ENCODE measurements at regions not wholly inside any gene's neighbourhood (a gene's known extent, or its start where the extent isn't known, plus 50 kb on each side); places are given as distances from the start of the nearest gene placed in this dataset.

GRCh38 chr3:17911986-17912760 is 169.7 kb upstream of the TBC1D5 start:
- no peaks in the 10 kb centered on the region for H3K9me3 ChIP-seq
- H3K4me3 ChIP-seq, result no peak overlapping the region
- no peak for DNase-seq
- TF ChIP-seq POLR2AphosphoS5 (IDR thresholded peaks at IDR 0.05) (no peak), EP300 (IDR thresholded peaks at IDR 0.05) (no peak), CTCF (IDR thresholded peaks at IDR 0.05) (no peak)
- H3K27me3 ChIP-seq, result no peaks in the 10 kb centered on the region
- 30 to 35% methylated on average over 8 of the region's 8 CpGs for WGBS, 2 donors
- no peak overlapping the region for H3K27ac ChIP-seq
- H3K4me1 ChIP-seq, result no peaks in the 10 kb centered on the region
- no peaks in the 10 kb centered on the region for H3K36me3 ChIP-seq
- ATAC-seq (ENCODE audit: low FRiP score in 2 of 2), result no peak

DNA sequence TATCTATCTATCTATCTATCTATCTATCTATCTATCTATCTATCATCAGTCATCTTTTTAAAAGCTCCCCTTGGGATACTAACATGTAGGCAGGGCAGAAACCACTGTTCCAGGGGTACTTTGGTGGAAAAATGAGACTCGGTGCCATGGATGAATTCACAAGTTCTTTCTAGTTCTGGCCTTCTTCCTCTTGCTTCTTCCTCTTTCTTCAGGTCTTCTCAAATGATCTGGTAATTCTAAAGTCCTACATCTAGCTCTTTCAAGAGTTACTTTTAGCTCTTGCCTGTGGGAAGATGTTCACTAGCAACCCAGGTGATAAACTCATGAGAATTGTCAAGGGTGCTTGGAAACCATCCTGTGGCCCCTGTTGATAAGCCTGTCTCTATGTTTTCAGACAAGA is 168.5 kb upstream of the TBC1D5 start:
- no peaks in the 10 kb centered on the region for H3K4me1 ChIP-seq
- no peak overlapping the region for H3K27ac ChIP-seq
- no peaks in the 10 kb centered on the region for H3K27me3 ChIP-seq
- no peak overlapping the region for H3K4me3 ChIP-seq
- H3K9me3 ChIP-seq, result no peaks in the 10 kb centered on the region
- 27 to 74% methylated on average over 1 of the region's 1 CpG for WGBS, 2 donors
- no peak for DNase-seq
- TF ChIP-seq POLR2AphosphoS5 (IDR thresholded peaks at IDR 0.05) (no peak), POLR2A (IDR thresholded peaks at IDR 0.05) (no peak), EP300 (IDR thresholded peaks at IDR 0.05) (no peak), CTCF (IDR thresholded peaks at IDR 0.05) (no peak)
- no peak for ATAC-seq (ENCODE audit: low FRiP score in 2 of 2)
- no peaks in the 10 kb centered on the region for H3K36me3 ChIP-seq

GRCh38 chr3:17909714-17910113 is 167.3 kb upstream of the TBC1D5 start:
- H3K27ac ChIP-seq, result no peak overlapping the region
- no peaks in the 10 kb centered on the region for H3K9me3 ChIP-seq
- no peak for ATAC-seq (ENCODE audit: low FRiP score in 2 of 2)
- no peaks in the 10 kb centered on the region for H3K4me1 ChIP-seq
- H3K36me3 ChIP-seq, result no peaks in the 10 kb centered on the region
- no peaks in the 10 kb centered on the region for H3K27me3 ChIP-seq
- no peak overlapping the region for H3K4me3 ChIP-seq
- WGBS, 2 donors, result 90 to 95% methylated on average over 3 of the region's 3 CpGs
- no peak for DNase-seq
- TF ChIP-seq CTCF (IDR thresholded peaks at IDR 0.05), result no peak
- TF ChIP-seq POLR2AphosphoS5 (IDR thresholded peaks at IDR 0.05), result no peak
- TF ChIP-seq POLR2A (IDR thresholded peaks at IDR 0.05), result no peak
- no peak for TF ChIP-seq EP300 (IDR thresholded peaks at IDR 0.05)

GRCh38 chr3:17908399-17909191 is 166.2 kb upstream of the TBC1D5 start:
- ATAC-seq (ENCODE audit: low FRiP score in 2 of 2) (no peak), DNase-seq (no peak)
- Histone ChIP-seq H3K9me3 (no peaks in the 10 kb centered on the region), H3K27me3 (no peaks in the 10 kb centered on the region), H3K27ac (no peak overlapping the region), H3K4me1 (no peaks in the 10 kb centered on the region), H3K36me3 (no peaks in the 10 kb centered on the region), H3K4me3 (no peak overlapping the region)
- no peak for TF ChIP-seq CTCF (IDR thresholded peaks at IDR 0.05)
- TF ChIP-seq POLR2AphosphoS5 (IDR thresholded peaks at IDR 0.05), result no peak
- no peak for TF ChIP-seq EP300 (IDR thresholded peaks at IDR 0.05)
- 67 to 90% methylated on average over 5 of the region's 5 CpGs for WGBS, 2 donors
